Ammon's horn (tissue), 1 donor: ENCODE measurements at regions not wholly inside any gene's neighbourhood (a gene's known extent, or its start where the extent isn't known, plus 50 kb on each side); places are given as distances from the start of the nearest gene placed in this dataset.

Experiments
- DNase-seq: peaks from one replicate; pipeline ENCODE4 v3.0.0-alpha.2; 2016; ENCODE audit warnings: low spot score

DNA sequence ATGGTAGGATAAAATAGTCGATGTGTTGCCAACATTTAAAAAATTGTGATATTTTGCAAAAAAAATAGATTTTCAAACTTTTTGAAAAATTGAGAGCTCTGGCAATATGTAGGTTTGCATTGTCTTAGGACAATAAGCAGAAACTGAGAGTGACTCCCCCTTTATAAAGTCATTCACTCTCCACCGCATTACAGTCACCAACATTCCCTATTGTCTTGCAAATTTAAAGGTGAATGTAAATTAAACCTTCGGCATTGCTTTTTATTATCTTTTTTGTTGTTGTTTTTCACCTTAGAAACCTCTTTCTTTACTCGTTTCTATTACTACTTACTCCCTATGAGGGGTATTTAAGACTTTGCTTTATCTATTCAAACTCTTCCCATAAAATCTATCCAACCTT, 944.2 kb downstream of the DTWD2 start:
- DNase-seq = no peak

DNA sequence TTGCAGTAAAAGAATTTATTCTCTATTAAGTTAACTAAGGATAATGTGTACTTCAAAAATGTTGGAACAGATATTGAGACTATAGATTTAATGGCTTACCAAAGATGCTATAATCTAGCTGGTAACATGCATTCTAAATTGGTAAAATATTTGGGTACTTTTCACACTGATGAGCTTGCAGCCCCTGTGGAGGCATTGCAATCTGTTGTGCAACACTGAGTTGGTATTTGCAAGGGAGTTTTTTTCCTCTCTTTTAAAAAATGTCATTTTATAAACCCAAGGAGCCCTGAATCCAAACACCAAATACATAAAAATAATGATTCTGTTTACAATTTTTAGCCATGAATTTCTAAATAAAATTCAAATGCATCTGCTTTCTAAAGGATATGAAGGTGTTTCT, 944.8 kb downstream of the DTWD2 start:
- no peak for DNase-seq

DNA sequence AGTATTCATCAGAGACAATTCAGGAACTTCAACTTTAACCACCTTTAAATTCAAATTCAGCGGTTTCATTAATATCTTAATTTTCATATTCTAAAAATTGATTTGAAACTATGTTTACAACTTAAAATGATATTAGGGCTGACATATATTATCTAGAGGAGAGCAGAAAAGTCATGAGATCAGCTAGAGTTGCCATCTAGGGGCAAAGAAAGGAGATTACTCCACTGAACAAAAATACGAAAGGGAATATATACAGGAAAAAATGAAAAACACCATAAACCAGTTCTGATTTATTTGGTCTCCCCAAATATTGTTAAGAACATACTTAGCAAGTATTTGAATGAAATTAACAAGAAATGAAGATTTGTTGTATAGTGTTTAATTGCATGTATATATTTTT, 946.3 kb downstream of the DTWD2 start:
- no peak for DNase-seq

DNA sequence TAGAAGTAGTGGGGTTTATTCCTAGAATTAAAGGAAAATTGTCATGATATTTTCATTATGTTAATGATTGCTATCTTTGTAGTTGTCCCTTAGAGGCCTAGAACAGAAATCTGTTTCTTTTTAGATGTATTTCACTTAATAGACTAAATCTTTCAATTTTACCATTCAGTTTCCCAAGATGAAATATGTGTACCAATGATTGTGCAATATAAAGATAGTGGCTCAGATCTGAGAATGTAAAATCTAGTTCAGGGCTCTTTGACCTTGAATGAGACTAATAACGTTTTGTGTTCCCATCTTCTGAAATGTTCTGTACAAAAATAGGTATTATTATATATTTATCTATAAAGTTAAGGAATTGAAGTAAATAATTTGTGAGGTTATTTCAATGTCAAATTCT, 947.9 kb downstream of the DTWD2 start:
- no peak for DNase-seq

DNA sequence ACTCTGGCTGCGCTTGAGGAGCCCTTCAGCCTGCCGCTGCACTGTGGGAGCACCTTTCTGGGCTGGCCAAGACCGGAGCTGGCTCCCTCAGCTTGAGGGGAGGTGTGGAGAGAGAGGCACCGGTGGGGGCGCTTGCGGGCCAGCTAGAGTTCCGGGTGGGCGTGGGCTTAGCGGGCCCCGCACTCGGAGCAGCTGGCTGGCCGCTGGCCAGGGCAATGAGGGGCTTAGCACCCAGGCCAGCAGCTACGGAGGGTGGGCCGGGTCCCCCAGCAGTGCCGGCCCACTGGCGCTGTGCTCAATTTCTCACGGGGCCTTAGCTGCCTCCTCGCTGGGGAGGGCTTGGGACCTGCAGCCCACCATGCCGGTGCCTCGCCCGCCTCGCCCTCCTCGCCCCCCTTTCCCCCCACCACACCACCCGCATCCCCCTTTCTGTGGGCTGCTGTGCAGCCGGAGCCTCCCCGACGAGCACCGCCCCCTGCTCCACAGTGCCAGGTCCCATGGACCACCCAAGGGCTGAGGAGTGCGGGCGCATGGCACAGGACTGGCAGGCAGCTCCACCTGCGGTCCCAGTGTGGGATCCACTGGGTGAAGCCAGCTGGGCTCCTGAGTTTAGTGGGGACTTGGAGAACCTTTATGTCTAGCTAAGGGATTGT, 954.5 kb downstream of the DTWD2 start:
- no peak for DNase-seq

DNA sequence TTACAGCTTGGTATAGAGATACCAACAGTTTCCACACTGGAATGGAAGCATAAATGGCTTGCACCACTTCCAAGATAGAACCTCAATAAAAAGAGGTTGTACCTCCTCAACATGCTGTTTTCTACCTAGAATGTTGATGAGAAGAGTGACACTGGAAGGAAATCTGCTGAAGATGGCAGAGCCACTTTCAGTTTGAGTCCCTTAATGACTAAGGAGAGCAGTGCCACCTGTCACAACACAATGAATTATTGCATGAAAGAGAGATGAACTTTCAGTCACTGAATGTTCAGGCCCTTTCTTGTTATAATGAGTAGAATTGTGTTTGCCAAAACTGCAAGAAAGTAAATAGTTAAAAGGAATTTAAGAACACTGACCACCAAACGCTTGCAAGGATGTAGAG, 958.5 kb downstream of the DTWD2 start:
- DNase-seq = no peak

DNA sequence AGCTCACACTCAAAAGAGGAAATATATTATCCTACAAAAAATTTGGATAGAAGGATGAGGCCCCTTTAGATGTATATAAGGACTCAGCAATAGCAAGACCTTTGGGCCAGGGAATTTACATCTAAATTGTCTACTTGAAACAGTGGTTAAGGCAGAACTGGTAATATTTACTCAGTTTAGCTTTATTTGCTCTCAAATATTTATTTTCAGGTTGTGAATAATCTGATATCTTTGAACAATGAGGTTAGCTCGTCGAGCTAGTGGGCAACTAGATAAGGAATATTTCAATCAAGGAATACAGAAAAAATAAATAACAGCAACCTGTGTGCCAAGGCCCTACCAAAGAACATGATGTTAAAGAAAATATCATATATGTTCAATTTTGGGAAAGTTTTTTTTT, 966.3 kb downstream of the DTWD2 start:
- DNase-seq = no peak

DNA sequence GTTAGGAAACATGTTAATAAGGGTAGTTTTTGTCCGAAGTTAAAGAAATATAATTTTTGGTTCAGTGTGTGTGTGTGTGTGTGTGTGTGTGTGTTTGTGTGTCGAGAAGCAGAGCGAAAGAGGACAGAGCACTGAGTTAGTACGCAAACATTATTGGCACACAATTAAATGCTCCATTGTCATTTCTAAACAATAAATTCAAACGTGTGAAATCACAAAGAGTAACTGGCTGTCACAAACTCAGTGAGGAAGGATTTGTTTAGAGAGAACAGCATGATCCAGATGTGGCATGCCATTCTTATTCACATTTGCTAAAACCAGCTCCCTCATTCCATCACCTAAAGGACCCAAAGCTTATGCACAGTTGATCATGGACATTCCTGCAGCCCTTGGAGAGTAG, 970.8 kb downstream of the DTWD2 start:
- peak; percentile 56 for DNase-seq

DNA sequence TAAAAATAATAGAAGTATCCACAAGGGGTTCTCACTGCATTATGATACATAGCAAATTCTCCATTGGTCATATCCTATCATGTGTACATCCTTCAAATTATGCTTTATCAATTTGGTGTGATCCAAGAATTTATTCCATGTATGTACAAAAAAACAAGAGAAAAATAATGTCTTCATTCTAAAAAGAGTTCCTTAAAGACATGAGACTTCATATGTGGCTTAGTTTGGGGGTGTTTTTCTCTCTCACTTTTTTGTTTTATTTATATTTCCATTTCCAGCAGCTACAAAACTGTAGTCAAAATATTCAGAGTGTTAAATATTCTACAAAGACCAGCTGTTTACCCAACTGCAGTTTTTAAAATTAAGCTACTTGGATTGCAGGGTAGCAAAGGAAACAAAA, 972.0 kb downstream of the DTWD2 start:
- DNase-seq = no peak

DNA sequence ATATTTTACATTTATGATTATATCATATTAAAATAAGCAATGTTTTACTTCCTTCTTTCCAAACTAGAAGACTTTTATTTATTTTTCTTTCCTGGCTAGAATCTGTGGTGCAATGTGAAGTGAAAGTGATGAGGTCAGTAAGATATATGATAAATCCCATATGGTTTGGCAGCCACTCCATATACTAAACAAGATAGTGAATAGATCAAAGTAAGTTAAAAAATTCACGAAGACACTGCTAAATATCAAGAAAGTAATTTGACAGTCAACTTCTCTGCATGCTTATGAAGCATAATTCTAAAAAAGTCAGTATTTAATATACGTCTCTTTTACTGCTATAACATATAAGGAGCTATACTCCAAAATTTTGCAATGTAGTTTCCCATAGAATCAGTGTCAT, 972.8 kb downstream of the DTWD2 start:
- DNase-seq = no peak

DNA sequence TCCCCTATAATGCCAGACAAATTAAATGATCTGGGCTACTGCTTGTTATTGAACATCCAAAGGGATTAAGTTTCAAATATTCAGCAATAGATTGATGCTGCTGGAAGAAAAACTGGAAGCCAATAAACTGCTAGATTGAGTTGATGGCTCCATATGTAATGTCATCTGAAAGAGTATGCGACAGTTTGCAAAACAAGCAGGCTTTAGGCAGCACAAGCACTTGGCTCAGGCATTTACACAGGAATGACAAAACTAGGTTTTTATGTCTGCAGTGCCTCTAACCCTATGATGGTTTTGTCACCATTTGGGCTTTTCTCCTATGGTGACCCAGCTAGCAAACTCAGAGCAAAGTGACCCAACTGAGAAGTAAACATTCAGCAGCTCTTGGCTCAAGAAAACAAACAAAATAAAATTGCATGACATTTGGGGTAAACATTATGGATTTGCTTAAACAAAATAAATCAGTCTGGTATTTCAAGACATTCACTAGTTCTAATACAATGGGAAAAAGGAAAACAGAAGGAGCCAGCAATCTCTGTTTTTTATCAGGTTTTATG, 978.5 kb downstream of the DTWD2 start:
- DNase-seq = no peak

DNA sequence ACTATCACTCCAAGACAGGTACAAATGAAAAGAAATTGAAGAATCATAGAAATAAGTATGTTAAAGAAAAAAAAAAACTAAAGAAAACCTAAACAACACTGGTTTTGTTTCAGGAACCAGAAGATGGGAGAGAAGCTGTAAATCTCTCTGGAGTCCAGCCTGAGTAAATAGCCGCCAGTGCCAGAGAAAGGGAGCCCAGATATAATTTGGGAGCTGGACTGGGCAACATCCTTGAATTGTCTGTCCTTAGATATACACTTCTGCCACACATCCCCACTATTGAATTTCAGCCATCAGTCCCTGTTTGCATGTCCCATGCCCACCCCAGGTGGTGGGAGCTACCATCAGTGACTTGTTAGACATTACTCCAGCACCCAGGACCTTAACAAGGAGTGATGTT, 979.6 kb downstream of the DTWD2 start:
- no peak for DNase-seq

DNA sequence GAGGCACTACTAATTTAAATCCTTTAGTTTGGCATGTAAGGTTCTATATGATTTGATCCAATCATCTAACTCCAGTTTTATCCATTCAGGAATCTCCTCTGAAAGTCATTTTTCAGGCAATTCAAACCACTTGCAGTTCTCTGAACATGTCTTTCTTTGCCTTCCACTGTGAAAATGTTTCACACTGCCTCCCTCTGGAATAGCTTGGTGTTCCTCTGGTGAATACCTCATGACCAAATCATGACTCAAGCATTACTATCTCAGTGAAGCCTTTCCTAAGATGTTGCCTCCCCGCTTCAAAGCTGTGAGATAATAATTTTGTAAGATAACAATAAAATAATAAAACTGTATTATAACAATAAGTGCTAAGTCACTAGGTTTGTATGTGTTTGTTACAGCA, 981.1 kb downstream of the DTWD2 start:
- DNase-seq = no peak

DNA sequence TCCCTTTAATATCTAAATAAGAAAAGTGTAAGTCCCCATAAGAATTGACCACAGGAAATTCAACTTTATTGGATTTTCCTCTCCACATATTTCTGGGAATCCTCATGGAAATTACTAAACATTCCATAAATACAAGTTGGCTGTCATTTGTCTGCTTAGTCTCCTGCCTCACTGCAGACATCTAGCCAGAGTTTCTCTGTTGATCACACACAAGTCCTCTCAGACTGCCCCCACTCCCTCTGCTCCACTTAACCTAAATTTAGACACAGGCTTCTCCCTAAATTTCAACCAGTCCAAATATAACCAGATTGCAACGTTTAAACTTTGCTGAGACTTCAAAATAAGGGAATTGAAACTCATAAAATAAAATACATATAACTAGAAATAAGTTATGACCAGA, 982.1 kb downstream of the DTWD2 start:
- DNase-seq = no peak

DNA sequence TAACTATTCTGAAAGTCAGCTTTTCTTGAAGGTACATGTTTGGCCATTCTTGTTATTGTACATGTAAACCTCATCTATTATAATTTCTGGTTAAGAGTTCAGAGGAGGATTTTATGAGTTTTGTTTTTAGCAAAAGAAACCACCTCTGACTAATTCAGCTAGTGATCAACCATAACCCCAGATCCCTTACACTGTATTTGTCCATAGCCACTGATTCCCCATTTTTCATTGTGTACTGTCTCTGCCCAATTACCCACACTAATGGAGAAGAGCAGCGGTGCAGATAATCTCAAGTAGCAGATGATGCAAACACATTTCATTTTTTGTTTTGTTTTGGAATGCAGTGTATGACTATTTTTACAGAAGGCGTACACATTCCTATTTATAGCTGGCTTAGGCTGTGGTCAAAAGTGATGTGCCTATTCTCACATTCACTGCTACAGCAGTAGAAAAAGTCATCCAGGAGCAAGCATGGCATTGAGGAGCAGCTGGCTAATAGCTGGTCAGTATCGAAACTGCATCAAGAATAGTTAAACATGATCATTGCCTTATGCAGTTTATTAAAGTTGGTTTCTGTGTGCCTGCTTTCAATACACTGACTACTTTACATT, 988.3 kb downstream of the DTWD2 start:
- DNase-seq = no peak

DNA sequence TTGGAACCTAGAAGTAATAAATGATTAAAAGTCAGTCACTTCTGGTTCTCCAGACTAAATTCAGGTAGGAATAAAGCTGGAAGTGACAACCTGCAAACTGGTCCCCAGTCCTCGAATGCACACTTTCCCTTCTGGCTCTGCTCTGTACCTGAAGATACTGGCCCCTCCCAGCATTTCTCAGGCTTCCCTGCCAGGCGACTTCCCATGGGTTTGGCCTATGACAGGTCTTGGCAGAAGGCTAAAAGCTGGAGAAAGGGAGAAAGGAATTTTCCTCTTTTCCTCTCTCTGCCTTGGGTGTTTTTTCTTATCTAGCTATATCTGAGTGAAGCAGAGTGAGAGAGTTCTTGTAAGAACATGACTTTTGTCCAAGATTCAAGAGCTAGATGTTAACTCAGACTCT, 1005.7 kb downstream of the DTWD2 start:
- DNase-seq = no peak

DNA sequence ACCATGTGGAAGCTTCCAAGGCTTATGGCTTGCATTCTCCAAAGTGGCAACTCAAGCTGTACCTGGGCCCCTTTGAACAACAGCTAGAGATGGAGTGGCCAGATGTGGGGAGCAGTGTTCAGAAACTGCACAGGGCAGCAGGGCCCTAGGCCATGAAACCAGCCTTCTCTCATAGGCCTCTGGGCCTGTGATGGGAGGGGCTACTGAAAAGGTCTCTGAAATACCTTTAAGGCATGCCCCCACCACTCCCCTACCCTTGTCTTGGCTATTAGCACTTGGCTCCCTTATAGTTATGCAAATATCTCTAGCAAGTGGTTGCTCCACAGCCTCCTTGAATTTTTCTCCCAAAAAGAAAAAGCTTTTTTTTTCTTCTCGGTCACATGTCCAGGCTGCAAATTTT, 1014.6 kb downstream of the DTWD2 start:
- no peak for DNase-seq

DNA sequence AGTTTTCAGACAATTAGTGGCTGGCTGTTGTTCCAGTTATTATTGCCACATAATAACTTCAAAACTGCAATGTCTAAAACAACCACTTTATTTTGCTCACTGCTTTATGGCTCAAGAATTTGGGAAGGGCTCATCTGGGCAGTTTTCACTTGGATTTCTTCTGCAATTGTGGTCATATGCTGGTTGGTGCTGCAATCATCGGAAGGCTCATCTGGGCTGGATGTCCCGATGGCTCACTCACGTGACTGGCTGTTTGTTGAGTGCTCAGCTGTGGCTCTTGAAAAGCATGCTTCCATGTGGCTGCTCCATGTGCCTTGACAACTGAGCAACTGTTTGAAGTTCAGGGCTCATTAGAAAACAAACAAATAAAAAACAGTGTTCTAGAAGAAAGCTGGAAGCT, 1032.5 kb downstream of the DTWD2 start:
- DNase-seq = no peak

DNA sequence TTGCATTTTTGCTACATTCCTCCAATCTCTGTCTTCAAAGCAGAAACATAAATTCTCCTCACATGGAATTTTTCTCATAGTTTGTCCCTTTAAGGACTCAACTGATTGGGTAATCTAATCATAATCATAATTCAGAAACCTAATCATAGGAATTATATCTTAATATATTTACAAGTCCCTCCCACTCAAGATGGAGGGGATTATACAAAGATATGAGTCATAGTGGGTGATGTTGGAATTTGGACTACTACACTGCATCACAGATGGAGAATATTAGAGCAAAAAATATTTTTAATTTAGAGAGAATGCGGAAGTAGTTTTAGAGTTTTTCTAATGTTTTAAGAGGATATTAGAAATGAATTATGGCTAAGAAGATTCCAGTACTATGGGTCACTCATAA, 1034.0 kb downstream of the DTWD2 start:
- DNase-seq = no peak

DNA sequence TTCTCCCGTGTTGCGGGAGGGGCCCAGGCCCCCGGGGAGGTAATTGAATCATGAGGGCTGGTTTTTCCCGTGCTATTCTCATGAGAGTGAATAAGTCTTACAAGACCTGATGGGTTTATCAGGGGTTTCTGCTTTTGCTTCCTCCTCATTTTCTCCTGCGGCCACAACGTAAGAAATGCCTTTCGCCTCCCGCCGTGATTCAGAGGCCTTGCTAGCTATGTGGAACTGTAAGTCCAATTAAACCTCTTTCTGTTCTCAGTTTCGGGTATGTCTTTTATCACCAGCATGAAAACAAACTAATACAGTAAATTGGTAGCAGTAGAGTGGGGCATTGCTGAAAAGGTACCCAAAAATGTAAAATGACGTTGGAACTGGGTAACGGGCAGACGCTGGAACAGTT, 1035.1 kb downstream of the DTWD2 start:
- DNase-seq = no peak

DNA sequence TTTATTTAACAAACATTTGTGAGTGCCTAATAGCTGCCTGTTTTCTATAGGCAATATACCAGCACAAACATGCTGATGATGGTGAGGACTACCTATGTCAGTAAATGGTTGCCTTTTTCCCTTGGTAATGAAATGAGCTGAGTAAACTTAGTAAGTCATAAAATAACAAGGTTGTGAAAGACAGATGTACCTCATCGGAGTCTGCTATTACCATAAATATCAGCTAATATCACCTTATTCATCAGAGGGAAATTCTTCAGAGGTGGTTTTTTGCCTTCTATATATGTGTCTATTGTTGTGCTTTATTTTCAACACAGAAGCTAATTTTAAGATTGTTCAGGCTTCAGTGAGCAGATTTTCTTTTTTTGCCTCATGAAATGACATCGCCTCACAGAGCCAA, 1040.5 kb downstream of the DTWD2 start:
- DNase-seq = no peak

DNA sequence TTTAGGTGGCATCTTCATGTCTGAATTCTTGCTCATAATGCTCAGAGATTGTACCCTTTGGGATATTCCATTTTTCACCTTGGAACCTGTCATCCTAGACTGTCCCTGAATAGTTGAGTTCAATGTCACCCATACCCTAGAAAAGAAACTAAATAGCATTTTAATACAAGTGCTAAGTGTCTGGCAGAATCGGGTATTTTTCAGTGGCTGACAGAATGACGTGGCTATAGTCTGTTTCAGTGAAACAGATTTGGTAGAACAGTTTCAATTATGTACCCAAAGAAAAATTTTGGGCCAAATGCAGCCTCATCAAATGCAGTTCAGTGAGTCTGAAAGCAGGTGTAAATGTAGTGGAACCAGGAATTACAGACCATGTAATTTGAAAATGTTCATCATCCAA, 1041.2 kb downstream of the DTWD2 start:
- no peak for DNase-seq

DNA sequence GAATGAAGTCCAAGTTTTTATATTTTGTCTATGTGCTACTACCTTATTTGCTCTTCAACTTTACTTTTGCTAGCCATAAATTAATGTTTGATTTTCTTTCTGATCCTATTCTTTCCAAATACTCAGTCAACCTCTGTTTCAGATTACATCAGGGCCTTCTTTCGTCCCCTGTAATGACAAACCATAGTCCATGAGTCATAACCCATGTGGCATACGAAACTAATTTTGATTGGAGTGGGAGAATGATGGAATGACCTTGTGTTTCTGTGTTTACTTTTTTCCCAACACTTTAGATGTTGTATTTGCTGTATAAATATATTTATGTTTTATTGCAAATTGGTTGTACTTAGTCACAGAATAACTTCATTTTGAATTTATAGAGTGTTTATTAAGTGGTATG, 1043.1 kb downstream of the DTWD2 start:
- DNase-seq = no peak

DNA sequence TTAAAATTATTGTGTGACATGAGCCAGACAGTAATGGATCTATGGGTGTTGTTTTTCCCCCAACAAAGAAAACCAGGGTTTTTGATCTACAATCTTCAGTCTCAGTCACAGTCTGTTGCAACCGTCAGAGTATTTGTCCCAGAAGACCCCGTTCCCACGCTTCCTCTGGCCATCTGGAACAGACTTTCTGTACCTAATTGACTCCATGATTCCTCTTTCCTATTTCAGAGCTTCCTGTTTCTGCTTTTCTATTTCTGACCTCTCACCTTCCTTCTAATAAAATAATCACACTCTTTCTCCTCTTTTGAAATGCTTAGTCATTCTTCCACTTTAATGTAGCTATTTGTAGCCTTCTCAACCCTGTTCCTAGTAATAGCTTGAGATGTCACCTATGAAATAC, 1044.8 kb downstream of the DTWD2 start:
- no peak for DNase-seq
